Omental fat pad (tissue), 3 donors: ENCODE measurements at regions not wholly inside any gene's neighbourhood (a gene's known extent, or its start where the extent isn't known, plus 50 kb on each side); places are given as distances from the start of the nearest gene placed in this dataset.
"Not testable (repeated sequence)": the region's sequence is repeated elsewhere in the genome, so short reads cannot be mapped to it uniquely, and the experiment has no call there.

ENCODE experiments used
- ATAC-seq: fragments of 150-250 bp; one replicate; pipeline ENCODE4 v1.9.1; 2016; ENCODE audit warnings: mild to moderate bottlenecking, moderate library complexity; ENCODE audit not compliant: low FRiP score
- DNase-seq: peaks from one replicate; pipeline ENCODE4 v3.0.0-alpha.2; 2019; ENCODE audit warnings: low spot score
- CTCF ChIP-seq, 3 donors: fragments of 450-650 bp; IDR thresholded peaks; one replicate each; pipeline ENCODE4 v1.5.1; 2016 to 2017; ENCODE audit warnings: antibody characterized with exemption in 3 of 3, mild to moderate bottlenecking in 3 of 3, moderate library complexity in 2 of 3

- TF ChIP-seq CTCF (IDR thresholded peaks at IDR 0.05), result no peak
- DNase-seq (no peak), ATAC-seq (no peak)
These were observed 132.9 kb downstream of the C3orf38 start for GRCh38 chr3:88282528-88283241.

- DNase-seq, result no peak
- no peak for ATAC-seq
- TF ChIP-seq CTCF (IDR thresholded peaks at IDR 0.05), result no peak
These were observed 133.5 kb downstream of the C3orf38 start for GRCh38 chr3:88283242-88283592.

- DNase-seq (no peak), ATAC-seq (no peak)
- no peak for TF ChIP-seq CTCF (IDR thresholded peaks at IDR 0.05)
These were observed 141.7 kb downstream of the C3orf38 start for GRCh38 chr3:88291486-88291885.

GRCh38 chr3:88298189-88298588, 148.4 kb downstream of the C3orf38 start:
- DNase-seq (no peak), ATAC-seq (no peak)
- no peak for TF ChIP-seq CTCF (IDR thresholded peaks at IDR 0.05)

GRCh38 chr3:88301273-88301995, 151.7 kb downstream of the C3orf38 start:
- DNase-seq (no peak), ATAC-seq (no peak)
- no peak for TF ChIP-seq CTCF (IDR thresholded peaks at IDR 0.05)

- TF ChIP-seq CTCF (IDR thresholded peaks at IDR 0.05), result no peak
- DNase-seq, result no peak
- ATAC-seq, result no peak
These were observed 152.2 kb downstream of the C3orf38 start for GRCh38 chr3:88301996-88302393.

- DNase-seq, result not testable (repeated sequence)
These were observed 153.7 kb downstream of the C3orf38 start for GRCh38 chr3:88303331-88303904.

More at GRCh38 chr3:88303331-88303904, 153.7 kb downstream of the C3orf38 start:
- ATAC-seq, result not testable (repeated sequence)
